ENCODE measurements at regions not wholly inside any gene's neighbourhood (a gene's known extent, or its start where the extent isn't known, plus 50 kb on each side); places are given as distances from the start of the nearest gene placed in this dataset.

GRCh38 chr13:44136696-44137268 lies 236.8 kb upstream of the SERP2 start:
- TF ChIP-seq CTCF (conservative IDR thresholded peaks at IDR 0.05; ENCODE audit: low read length), result no peak
- no peak for TF ChIP-seq EZH2phosphoT487 (IDR thresholded peaks at IDR 0.05; ENCODE audit: borderline replicate concordance)
